ENCODE measurements at regions not wholly inside any gene's neighbourhood (a gene's known extent, or its start where the extent isn't known, plus 50 kb on each side); places are given as distances from the start of the nearest gene placed in this dataset.

DNA sequence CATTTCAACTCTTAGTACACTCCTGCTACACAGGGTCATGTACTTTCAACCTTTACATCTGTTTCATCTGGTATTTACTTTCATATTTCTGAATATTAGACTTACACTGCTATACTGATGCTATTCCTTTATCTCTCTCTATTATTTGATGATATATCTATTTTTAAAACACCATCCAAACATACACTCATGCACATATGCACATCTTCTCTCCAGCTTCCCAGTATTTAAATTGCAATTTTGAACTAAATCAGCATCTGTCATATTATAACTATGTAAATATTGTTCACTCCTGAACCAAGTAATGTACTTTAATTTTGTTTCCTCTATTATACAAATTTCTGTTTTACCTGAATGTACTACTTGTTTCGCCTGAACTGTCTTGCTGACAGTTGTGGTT lies 293.6 kb upstream of the FLRT2 start:
- no peak for DNase-seq

DNA sequence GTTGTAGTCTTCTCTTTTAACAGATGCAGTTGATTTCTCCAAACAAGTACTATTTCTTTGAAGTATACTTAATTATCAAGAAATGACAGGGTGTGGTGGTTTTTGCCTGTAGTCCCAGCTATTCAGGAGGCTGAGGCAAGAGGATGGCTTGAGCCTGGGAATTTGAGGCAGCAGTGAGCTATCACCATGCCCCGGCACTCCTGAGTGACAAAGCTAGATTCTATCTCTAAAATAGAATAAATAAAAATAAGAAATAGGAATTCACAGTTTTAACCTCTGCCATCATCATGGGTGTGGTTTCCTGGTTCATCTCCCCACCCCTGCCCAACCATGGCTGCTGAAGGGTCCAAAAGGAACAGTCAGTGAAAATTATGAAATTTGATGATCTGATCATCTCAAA lies 290.2 kb upstream of the FLRT2 start:
- DNase-seq = no peak

DNA sequence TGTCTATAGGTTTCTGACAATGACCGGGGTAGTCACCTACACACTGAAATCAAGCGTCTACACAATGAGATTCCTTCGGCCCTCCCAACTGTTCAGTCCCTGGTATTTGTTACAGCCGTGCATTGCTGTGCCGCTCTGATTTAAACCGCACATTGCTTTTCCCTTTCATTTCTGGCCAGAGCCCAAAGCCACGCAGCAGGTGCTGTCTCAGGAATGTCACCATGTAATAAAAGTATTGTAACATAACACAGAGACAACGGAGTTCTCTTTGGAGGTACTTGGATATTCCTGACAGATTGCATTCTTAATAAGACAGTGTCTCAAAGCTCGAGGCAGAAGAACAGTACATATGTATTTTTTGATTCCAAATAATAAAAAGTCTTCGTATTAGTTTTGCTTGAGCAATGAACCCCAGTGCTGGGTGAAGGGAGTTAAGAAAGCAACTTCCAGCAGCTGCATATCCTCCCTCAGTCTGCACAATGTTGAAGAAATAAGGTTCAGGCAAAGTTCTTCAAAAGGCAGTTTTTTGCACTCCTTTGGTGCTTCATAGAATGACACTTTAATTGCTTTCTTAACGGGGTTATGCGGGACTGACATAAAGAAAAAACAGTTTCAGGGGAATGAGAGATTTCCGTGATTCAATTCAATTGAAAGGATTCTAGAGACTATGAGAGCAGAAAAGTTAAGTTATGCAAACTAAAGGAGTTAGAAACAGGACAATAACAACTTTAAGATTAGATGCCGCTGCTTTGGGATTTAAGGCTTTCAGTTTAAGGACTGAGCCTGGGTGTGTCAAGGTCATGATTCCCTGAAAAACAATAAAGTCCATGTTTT lies 288.7 kb upstream of the FLRT2 start:
- no peak for DNase-seq

GRCh38 chr14:85242666-85243065 lies 287.3 kb upstream of the FLRT2 start:
- no peak for DNase-seq

- DNase-seq = no peak
These were observed 286.6 kb upstream of the FLRT2 start for GRCh38 chr14:85243321-85243720.

GRCh38 chr14:85247071-85247470 lies 282.9 kb upstream of the FLRT2 start:
- DNase-seq = no peak

GRCh38 chr14:85248881-85249635 lies 280.9 kb upstream of the FLRT2 start:
- no peak for DNase-seq

DNA sequence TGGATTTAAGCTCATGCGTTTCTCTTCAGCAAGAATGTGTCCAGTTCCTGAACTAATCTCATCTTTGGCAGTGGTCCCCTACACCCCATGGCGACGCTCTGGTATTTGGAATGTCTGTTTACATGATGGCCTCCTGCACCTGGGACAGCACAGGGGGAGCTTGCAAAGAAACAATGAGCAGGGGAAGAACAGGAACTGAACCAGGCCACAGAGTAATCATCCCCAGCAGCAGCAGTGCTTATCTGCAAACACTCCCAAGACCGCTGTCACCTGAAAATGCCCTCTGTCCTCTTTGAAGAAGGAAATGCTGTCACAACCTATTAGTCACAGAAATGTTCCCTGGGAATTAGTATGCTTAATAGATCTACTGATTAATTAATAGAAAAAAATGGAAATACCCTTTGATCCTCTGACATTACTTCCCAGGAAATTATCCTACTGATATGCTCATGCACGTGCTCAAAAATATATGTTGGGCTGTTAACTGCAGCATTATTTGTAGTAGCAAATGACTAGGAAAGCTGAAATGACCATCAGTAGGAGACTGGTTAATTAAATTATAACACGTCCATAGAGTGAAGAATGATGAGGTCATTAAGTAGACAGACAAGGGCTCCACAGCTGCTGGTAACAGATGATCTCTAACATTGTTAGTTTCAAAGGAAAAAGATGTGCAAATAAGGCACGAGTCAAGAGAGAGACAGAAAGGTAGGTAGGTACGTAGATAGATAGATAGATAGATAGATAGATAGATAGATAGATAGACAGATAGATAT lies 279.3 kb upstream of the FLRT2 start:
- no peak for DNase-seq

DNA sequence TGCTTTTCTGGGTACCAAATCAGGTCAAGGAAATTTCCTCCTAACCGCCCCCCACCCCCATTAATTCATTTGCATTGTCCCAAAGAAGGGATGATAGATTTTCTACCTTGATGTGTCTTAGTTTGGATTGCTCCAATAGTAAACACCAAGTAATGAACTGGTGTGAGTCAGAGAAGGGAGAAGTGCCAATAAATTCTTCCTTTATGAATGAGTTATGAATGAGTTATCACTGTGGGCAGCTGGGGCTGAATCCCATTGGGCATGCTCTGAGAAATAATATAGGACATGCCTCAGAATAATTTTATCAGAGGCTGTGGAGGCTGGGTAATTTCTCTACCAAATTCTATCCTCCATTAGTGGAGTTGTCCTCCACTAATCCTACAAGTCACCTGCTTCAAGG lies 277.9 kb upstream of the FLRT2 start:
- no peak for DNase-seq

GRCh38 chr14:85254711-85255110 lies 275.2 kb upstream of the FLRT2 start:
- no peak for DNase-seq

DNA sequence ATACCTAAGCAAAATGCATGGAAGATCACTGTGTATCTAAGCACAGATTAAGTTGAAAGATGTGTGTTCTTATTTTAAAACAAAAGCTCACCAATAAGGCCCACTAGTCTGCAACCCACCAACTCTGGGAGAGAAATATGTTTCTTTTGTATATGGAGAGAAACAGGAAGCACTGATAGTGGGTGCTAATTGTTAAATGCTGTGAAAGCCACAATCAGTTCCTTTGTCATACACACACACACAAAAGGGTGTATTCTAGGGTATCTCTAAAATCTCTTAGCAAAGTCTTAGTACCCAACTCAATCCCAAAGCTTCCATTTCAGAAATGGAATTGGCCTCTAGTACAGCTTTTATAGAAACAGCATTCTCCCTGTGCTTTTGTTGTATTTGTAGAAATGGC lies 272.7 kb upstream of the FLRT2 start:
- DNase-seq = no peak

- no peak for DNase-seq
These were observed 265.8 kb upstream of the FLRT2 start for GRCh38 chr14:85263916-85264675.

GRCh38 chr14:85273099-85273677 lies 256.8 kb upstream of the FLRT2 start:
- DNase-seq = no peak

DNA sequence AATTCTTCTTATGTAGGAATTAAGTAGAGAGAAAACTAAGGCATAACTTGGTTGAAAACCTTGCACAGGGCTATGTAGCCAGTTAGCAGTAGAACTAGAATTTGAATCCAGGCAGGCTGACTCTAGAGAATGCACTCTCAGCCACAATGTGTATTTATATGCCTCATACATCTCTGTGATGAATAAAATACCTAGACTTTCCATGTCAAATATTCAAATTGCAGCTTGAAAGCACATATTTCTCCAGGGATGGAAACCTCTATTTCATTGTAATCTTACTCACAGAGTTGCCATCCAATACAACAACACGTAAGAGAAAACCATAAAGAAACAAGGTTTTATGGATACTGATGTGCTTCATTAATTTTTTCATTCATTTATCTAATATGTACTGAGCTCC lies 256.0 kb upstream of the FLRT2 start:
- no peak for DNase-seq

DNA sequence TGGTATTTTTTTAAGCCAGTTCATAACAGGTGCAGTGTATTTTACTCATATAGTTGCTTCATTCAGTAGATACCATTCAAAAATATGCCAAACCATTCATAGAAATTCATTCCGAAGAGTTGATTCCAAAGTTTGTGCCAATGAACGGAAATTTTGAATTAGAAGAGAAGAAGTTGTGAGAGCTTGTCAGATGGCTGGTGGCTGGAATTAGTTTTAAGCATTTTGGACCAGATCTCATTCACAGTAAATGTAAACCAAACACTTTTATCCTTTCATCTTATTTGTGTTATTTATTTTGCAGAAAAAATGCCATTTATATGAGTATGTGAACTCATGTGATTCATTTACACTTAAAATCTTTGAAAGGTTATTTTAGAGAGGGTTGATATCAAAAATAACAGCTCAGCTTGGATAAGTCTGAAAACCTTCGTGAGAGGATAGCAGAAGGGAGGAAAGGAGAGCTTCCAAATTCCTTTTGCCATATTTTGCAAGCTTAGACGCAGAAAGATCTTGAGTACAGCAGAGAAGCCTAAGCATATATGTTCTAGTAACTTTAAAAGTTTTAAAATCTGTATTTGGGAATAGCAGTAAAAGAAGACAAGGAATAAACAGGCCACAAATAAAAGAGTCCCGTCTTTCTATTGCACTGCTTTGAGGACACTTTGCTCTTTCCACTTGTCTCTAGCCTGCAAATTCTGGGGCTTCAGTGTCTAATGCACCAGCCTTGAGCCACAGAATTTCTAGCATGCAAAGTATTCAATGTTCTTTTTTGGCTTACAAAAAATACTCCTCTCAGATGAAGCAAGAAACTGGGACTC lies 253.6 kb upstream of the FLRT2 start:
- DNase-seq = no peak

DNA sequence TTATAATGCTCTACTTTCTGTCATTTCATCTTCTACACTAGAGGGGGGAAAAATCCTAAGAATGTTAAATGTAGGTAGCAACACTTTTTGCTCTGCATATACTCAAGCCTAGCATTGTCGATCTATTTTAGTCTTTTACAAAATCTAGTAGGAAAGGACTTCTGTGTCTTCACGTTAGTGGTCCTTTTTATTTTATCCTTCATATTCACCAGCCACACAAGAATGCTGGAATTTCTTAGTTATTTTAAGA lies 253.0 kb upstream of the FLRT2 start:
- DNase-seq = no peak

DNA sequence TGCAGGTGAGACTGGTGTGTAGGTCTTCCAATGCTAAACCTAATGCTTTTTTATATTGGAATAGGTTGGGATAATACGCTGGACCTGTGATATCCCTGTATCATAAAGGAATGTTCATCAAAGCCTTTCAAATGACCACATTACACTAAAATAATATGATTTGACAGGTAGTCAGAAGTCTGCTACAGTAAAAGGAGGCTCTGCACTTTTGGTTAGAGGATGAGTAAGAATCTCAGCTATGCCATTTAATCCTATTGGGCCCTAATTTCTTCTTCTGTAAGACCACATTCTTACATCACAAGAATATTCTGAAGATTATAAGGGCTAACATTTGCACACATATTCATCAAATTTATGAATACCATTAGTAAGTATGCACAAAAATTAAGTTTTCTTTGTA lies 250.5 kb upstream of the FLRT2 start:
- DNase-seq = no peak

DNA sequence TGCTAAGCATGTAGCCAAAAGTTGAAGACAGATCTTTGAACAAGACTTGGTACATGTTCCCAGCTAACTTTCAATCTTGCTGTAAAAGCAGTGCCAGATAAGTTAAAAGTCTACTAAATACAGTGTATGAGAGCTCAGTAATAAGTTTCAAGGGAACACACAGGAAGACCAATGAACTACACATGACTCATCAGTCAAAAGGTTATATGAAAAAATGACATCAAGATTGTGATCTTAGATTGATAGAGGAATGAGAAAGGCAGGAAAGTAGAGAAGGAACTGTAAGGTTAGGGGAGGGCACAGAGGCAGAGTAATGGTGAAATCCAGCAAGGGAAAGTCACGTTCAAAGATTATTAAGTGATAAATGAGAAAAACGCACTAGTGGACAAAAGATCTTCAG lies 249.9 kb upstream of the FLRT2 start:
- no peak for DNase-seq

GRCh38 chr14:85281921-85282320 lies 248.0 kb upstream of the FLRT2 start:
- DNase-seq = no peak

GRCh38 chr14:85288041-85288440 lies 241.9 kb upstream of the FLRT2 start:
- no peak for DNase-seq

DNA sequence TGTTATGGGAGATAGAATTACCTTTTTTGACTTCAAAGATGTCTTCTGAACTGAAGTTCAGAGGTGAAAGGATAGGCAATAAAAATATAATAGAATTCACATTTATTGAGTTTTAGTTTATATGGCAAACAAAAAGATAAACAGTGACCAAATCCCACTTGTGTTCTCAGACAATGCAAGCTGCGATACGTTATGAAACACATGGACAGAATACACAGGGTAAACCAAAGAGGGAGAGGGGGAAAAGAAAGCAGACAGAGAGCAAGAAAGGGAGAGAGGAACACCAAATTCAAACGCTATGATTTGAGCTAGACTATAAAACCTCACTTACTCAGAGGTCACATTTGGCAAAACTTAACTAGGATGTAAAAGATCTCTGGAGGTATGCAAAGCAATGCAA lies 238.2 kb upstream of the FLRT2 start:
- DNase-seq = no peak
